ENCODE measurements at regions not wholly inside any gene's neighbourhood (a gene's known extent, or its start where the extent isn't known, plus 50 kb on each side); places are given as distances from the start of the nearest gene placed in this dataset.

- no peak overlapping the region for H3K4me3 ChIP-seq
- no peak for TF ChIP-seq POLR2A (IDR thresholded peaks at IDR 0.05)
- TF ChIP-seq CTCF (IDR thresholded peaks at IDR 0.05) = no peak
- no peaks in the 10 kb centered on the region for H3K27me3 ChIP-seq
- no peaks in the 10 kb centered on the region for H3K9me3 ChIP-seq (replicated peaks in 1 of 3)
- WGBS, 4 donors = 84 to 89% (median 87%) methylated on average over 7 of the region's 7 CpGs
- H3K36me3 ChIP-seq (replicated peaks in 1 of 2) = no peaks in the 10 kb centered on the region
- intact Hi-C loops (cut with DNase I) = no loop called here
- H3K27ac ChIP-seq = no peak overlapping the region
- no peaks in the 10 kb centered on the region for H3K4me1 ChIP-seq (replicated peaks in 1 of 2)
- no peak for DNase-seq
Observed at GRCh38 chr16:52729731-52730130, 182.8 kb upstream of the TOX3 start.

- WGBS, 4 donors = 53 to 60% (median 57%) methylated on average over 4 of the region's 4 CpGs
- DNase-seq = no peak
- H3K27ac ChIP-seq = no peak overlapping the region
- no peaks in the 10 kb centered on the region for H3K36me3 ChIP-seq (replicated peaks in 1 of 2)
- no peak overlapping the region for H3K4me3 ChIP-seq
- H3K4me1 ChIP-seq (replicated peaks in 1 of 2) = no peaks in the 10 kb centered on the region
- H3K27me3 ChIP-seq = no peaks in the 10 kb centered on the region
- H3K9me3 ChIP-seq (replicated peaks in 1 of 3) = no peaks in the 10 kb centered on the region
- intact Hi-C loops (cut with DNase I) = no loop called here
- TF ChIP-seq CTCF (IDR thresholded peaks at IDR 0.05) (no peak), POLR2A (IDR thresholded peaks at IDR 0.05) (no peak)
Observed at GRCh38 chr16:52727849-52728248, 180.9 kb upstream of the TOX3 start.

- Histone ChIP-seq H3K27me3 (no peaks in the 10 kb centered on the region), H3K4me1 (replicated peaks in 1 of 2) (no peaks in the 10 kb centered on the region), H3K4me3 (no peak overlapping the region), H3K27ac (no peak overlapping the region), H3K9me3 (replicated peaks in 1 of 3) (no peaks in the 10 kb centered on the region), H3K36me3 (replicated peaks in 1 of 2) (no peaks in the 10 kb centered on the region)
- 57 to 63% (median 61%) methylated on average over 2 of the region's 2 CpGs for WGBS, 4 donors
- DNase-seq = no peak
- TF ChIP-seq POLR2A (IDR thresholded peaks at IDR 0.05) (no peak), CTCF (IDR thresholded peaks at IDR 0.05) (no peak)
- intact Hi-C loops (cut with DNase I) = no loop called here
Observed at GRCh38 chr16:52727441-52727840, 180.5 kb upstream of the TOX3 start.

- Histone ChIP-seq H3K36me3 (replicated peaks in 1 of 2) (no peaks in the 10 kb centered on the region), H3K4me3 (no peak overlapping the region), H3K9me3 (replicated peaks in 1 of 3) (no peaks in the 10 kb centered on the region), H3K4me1 (replicated peaks in 1 of 2) (no peaks in the 10 kb centered on the region), H3K27me3 (no peaks in the 10 kb centered on the region), H3K27ac (no peak overlapping the region)
- 58 to 86% (median 69%) methylated on average over 1 of the region's 1 CpG for WGBS, 4 donors
- no peak for DNase-seq
- no peak for TF ChIP-seq CTCF (IDR thresholded peaks at IDR 0.05)
- no peak for TF ChIP-seq POLR2A (IDR thresholded peaks at IDR 0.05)
- intact Hi-C loops (cut with DNase I) = no loop called here
Observed at GRCh38 chr16:52725461-52725860, 178.5 kb upstream of the TOX3 start.
